Esophagus muscularis mucosa (tissue), 4 donors: ENCODE measurements at regions not wholly inside any gene's neighbourhood (a gene's known extent, or its start where the extent isn't known, plus 50 kb on each side); places are given as distances from the start of the nearest gene placed in this dataset.

Source experiments
- DNase-seq: peaks from one replicate; pipeline ENCODE4 v3.0.0-alpha.2; 2017; ENCODE audit errors: extremely low spot score
- H3K27ac ChIP-seq, 4 donors: fragments of 200-600 bp; sonication (generic); replicated peaks in 1 of 4; 1 replicate in 3 of 4; 2 replicates in 1 of 4; pipeline ENCODE4 v1.5.1; 2016 to 2019; ENCODE audit warnings: mild to moderate bottlenecking in 1 of 4
- H3K27me3 ChIP-seq, 4 donors: fragments of 200-600 bp; sonication (generic); one replicate each; pipeline versions ENCODE4 v1.5.1 to v1.6.0; 2016 to 2019
- H3K36me3 ChIP-seq, 4 donors: fragments of 200-600 bp; sonication (generic); one replicate each; pipeline ENCODE4 v1.5.1; 2016 to 2019
- H3K4me1 ChIP-seq, 4 donors: fragments of 200-600 bp; sonication (generic); one replicate each; pipeline ENCODE4 v1.5.1; 2016 to 2019
- H3K4me3 ChIP-seq, 4 donors: fragments of 200-600 bp; sonication (generic); 1 replicate in 2 of 4; 2 replicates in 2 of 4; pipeline ENCODE4 v1.5.1; 2016 to 2019; ENCODE audit warnings: mild to moderate bottlenecking in 4 of 4, moderate library complexity in 1 of 4
- H3K9me3 ChIP-seq, 4 donors: fragments of 200-600 bp; sonication (generic); 1 replicate in 3 of 4; 2 replicates in 1 of 4; pipeline ENCODE4 v1.5.1; 2016 to 2019
- EP300 ChIP-seq: sonication (generic); formaldehyde crosslinking; IDR thresholded peaks from one replicate; pipeline ENCODE4 v1.6.1; 2017; ENCODE audit warnings: antibody characterized with exemption
- POLR2A ChIP-seq: fragments of 450-650 bp; IDR thresholded peaks from one replicate; pipeline ENCODE4 v1.6.1; 2017; ENCODE audit warnings: antibody characterized with exemption, moderate library complexity, mild to moderate bottlenecking, low read depth
- POLR2AphosphoS5 ChIP-seq, 2 donors: sonication (generic); formaldehyde crosslinking; IDR thresholded peaks; one replicate each; pipeline ENCODE4 v1.6.1; 2017; ENCODE audit warnings: antibody characterized with exemption in 2 of 2
- WGBS: methylation state at CpG from one replicate; pipeline ENCODE4 v1.1.5; 2018; 5-methylcytosine and 5-hydroxymethylcytosine counted together
- intact Hi-C: fragments of 100-400 bp; cut with DNase I; formaldehyde crosslinking; loops from one replicate; pipeline ENCODE4 v1.15.1; 2023
- TF ChIP-seq, protein P1 (sequence below), 3 experiments: fragments of 200-600 bp in 2 of 3; fragments of 450-650 bp in 1 of 3; sonication (generic) in 2 of 3; IDR thresholded peaks; one replicate each; pipeline ENCODE4 v1.5.1; 2017 to 2019; ENCODE audit warnings: antibody characterized with exemption in 3 of 3, mild to moderate bottlenecking in 2 of 3, moderate library complexity in 1 of 3

DNA sequence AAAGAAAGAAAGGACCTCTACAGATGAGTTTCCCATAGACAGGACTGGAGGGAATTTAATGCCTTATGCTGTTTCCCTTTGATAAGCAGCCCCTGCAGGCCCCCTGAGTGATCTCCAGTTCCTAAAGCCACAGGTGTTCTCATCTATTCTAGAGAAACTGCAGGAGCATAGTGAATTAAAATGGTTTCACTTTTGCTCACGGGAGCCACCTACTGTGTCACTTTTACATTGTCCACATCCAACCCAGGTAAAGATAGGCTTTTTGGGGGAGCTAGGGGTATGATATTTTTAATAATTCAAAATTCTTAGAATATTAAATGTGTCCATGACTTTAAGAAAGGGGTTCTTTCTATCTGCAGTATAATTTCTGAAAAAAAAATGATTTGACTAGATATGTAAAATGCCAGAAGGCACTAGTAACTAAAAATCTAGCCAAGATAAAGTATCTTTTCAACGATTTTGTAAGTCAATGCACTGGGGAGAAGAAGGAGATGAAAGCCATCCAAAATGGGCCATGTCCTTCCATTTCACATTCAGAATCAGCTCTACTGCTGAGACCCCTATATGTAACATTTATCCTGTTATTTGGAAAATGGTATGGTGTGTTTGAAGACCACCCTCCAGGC, 267.3 kb upstream of the DUSP10 start:
- Histone ChIP-seq H3K4me1 (peaks cover 0 to 8% (median 0%) of the 10 kb centered on the region in 4 donors), H3K27ac (no peak overlapping the region), H3K4me3 (no peak overlapping the region), H3K27me3 (no peaks in the 10 kb centered on the region), H3K9me3 (no peaks in the 10 kb centered on the region), H3K36me3 (no peaks in the 10 kb centered on the region)
- 32% methylated on average over 2 of the region's 2 CpGs for WGBS
- intact Hi-C loops, result no loop called here
- TF ChIP-seq, protein P1, sequence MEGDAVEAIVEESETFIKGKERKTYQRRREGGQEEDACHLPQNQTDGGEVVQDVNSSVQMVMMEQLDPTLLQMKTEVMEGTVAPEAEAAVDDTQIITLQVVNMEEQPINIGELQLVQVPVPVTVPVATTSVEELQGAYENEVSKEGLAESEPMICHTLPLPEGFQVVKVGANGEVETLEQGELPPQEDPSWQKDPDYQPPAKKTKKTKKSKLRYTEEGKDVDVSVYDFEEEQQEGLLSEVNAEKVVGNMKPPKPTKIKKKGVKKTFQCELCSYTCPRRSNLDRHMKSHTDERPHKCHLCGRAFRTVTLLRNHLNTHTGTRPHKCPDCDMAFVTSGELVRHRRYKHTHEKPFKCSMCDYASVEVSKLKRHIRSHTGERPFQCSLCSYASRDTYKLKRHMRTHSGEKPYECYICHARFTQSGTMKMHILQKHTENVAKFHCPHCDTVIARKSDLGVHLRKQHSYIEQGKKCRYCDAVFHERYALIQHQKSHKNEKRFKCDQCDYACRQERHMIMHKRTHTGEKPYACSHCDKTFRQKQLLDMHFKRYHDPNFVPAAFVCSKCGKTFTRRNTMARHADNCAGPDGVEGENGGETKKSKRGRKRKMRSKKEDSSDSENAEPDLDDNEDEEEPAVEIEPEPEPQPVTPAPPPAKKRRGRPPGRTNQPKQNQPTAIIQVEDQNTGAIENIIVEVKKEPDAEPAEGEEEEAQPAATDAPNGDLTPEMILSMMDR (IDR thresholded peaks at IDR 0.05), result peak; percentile 13 to 45 (median 40)
- no peak for TF ChIP-seq POLR2AphosphoS5 (IDR thresholded peaks at IDR 0.05)
- peak; percentile 53 for DNase-seq

DNA sequence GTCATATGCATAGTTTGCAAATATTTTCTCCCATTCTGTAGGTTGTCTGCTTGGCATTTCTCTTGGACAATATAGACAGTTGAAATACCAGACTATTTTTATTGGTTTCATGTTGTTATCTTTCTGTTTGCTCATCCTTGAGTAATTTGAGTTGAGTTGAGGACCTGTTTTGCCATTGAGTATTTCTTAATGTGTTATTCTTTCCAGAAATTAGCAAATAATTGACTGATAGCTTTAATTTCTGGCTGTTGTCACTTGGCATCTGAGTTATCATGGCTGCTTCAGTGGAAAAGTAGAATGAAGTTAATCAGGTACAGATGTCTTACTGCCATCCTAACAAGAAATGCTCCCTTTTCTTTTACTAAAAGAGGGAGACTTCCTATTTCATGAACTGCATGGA, 264.8 kb upstream of the DUSP10 start:
- Histone ChIP-seq H3K4me3 (no peak overlapping the region), H3K9me3 (no peaks in the 10 kb centered on the region), H3K36me3 (no peaks in the 10 kb centered on the region), H3K27me3 (no peaks in the 10 kb centered on the region), H3K27ac (no peak overlapping the region), H3K4me1 (peaks cover 0 to 8% (median 0%) of the 10 kb centered on the region in 4 donors)
- TF ChIP-seq POLR2AphosphoS5 (IDR thresholded peaks at IDR 0.05) (no peak), POLR2A (no peak)
- intact Hi-C loops, result no loop called here
- DNase-seq, result no peak

DNA sequence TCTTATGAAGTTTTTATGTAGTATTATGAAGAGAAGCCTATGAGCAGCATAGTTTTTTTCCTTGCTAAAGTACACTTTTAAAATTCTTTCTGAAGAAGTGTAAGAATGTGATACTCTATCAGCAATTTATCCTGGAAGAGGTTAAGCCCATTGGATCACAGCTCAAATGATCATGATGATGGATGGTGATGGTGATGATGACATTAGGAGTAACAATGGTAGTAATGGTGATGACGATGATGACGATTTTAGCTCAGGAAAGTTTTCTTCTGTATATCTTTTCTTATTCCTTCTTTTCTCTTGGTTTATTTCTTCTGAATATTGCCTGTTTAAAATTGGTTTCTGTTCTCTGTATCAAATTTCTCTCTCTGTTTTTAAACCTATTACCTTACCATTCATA, 262.9 kb upstream of the DUSP10 start:
- TF ChIP-seq POLR2A, result no peak
- no peak for TF ChIP-seq POLR2AphosphoS5 (IDR thresholded peaks at IDR 0.05)
- TF ChIP-seq, protein P1 (IDR thresholded peaks at IDR 0.05), result no peak
- no peak for TF ChIP-seq EP300
- no peak overlapping the region for H3K27ac ChIP-seq
- H3K9me3 ChIP-seq, result no peaks in the 10 kb centered on the region
- peaks cover 0 to 8% (median 0%) of the 10 kb centered on the region in 4 donors for H3K4me1 ChIP-seq
- intact Hi-C loops, result no loop called here
- no peaks in the 10 kb centered on the region for H3K27me3 ChIP-seq
- no peak for DNase-seq
- 75% methylated on average over 2 of the region's 2 CpGs for WGBS
- no peak overlapping the region for H3K4me3 ChIP-seq
- no peaks in the 10 kb centered on the region for H3K36me3 ChIP-seq

DNA sequence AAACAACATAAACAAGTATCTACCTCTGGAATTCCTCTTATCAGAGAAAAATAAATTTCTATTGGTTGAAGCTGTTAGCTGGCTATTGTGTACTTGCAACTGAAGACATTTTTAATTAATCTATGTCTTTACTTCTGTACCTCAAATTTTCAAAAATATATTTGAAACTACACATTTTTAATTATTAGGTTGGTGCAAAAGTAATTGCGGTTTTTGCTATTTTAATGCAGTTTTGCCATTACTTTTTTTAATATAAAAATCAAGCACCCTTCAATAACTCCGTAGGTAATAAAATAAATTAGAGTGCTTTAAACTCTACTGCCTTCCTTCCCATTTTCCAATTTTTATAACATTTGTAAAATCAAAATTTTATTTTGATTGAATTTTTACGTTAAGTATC, 262.1 kb upstream of the DUSP10 start:
- WGBS, result 85% methylated on average over 3 of the region's 3 CpGs
- intact Hi-C loops, result no loop called here

DNA sequence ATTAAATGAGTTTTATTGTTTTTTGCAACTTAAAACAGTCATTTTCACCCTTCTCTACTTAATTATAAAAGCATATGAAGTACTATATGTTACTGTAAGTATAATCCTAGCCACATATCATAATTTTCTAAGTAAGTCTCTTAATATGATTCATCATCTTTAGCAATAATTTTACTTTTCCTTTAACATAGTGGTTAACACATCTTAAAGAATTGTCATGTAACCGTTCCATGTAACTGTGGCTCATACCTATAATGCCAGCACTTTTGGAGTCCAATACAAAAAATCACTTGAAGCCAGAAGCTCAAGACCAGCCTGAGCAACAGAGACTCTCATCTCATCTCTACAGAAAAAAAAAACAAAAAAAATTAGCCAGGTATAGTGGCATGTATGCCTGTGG, 260.6 kb upstream of the DUSP10 start:
- DNase-seq, result peak; percentile 5
- WGBS, result 96% methylated on average over 1 of the region's 1 CpG
- intact Hi-C loops, result no loop called here

More for the DNA sequence above, 262.1 kb upstream of the DUSP10 start:
- no peak for TF ChIP-seq EP300
- no peak for TF ChIP-seq POLR2A
- no peak for TF ChIP-seq POLR2AphosphoS5 (IDR thresholded peaks at IDR 0.05)
- TF ChIP-seq, protein P1 (IDR thresholded peaks at IDR 0.05), result no peak
- H3K27ac ChIP-seq, result no peak overlapping the region
- no peak overlapping the region for H3K4me3 ChIP-seq
- no peak for DNase-seq
- H3K27me3 ChIP-seq, result no peaks in the 10 kb centered on the region
- no peaks in the 10 kb centered on the region for H3K9me3 ChIP-seq
- no peaks in the 10 kb centered on the region for H3K36me3 ChIP-seq
- H3K4me1 ChIP-seq, result peaks cover 0 to 6% (median 0%) of the 10 kb centered on the region in 4 donors

More for the DNA sequence above, 260.6 kb upstream of the DUSP10 start:
- Histone ChIP-seq H3K27me3 (no peaks in the 10 kb centered on the region), H3K4me1 (peaks cover 0 to 4% (median 0%) of the 10 kb centered on the region in 4 donors), H3K4me3 (no peak overlapping the region), H3K9me3 (no peaks in the 10 kb centered on the region), H3K27ac (no peak overlapping the region), H3K36me3 (no peaks in the 10 kb centered on the region)
- TF ChIP-seq EP300 (no peak), POLR2AphosphoS5 (IDR thresholded peaks at IDR 0.05) (no peak), POLR2A (no peak)
- TF ChIP-seq, protein P1 (IDR thresholded peaks at IDR 0.05), result no peak
